IMR-90 (cell line): ENCODE measurements at regions not wholly inside any gene's neighbourhood (a gene's known extent, or its start where the extent isn't known, plus 50 kb on each side); places are given as distances from the start of the nearest gene placed in this dataset.

ENCODE experiments used
- ATAC-seq: fragments of 200-7000 bp; cut with Tn5 transposase; 2 replicates; pipeline ENCODE4 v1.9.1; 2020; ENCODE audit warnings: low read depth, mild to moderate bottlenecking, moderate library complexity
- BruUV-seq: library from RNA; stranded (reverse); fragments of 400-500 nt; replicated peaks from 2 replicates; lab custom pipeline; 2021; lab: Mats Ljungman, UMichigan
- CTCF ChIA-PET: fragments of 300-600 bp; formaldehyde crosslinking; extraction: SDS; loops from one replicate; lab custom pipeline; 2021; ENCODE audit warnings: antibody characterized with exemption; lab: Yijun Ruan, JAX
- POLR2A ChIA-PET: fragments of 300-600 bp; sonication (Branson Sonifier 250); formaldehyde crosslinking; loops from one replicate; lab custom pipeline; 2022; ENCODE audit warnings: antibody characterized with exemption; ENCODE audit not compliant: unreplicated experiment; lab: Charles Lee
- DNase-seq: peaks from one replicate; pipeline ENCODE4 v3.0.0; 2013
- H2AFZ ChIP-seq: replicated peaks from 2 replicates; pipeline ENCODE3; 2013; ENCODE audit warnings: low read length, mild to moderate bottlenecking; ENCODE audit not compliant: poor library complexity
- H2AK5ac ChIP-seq: 2 replicates; pipeline ENCODE4 v1.6.1; 2013; ENCODE audit warnings: low read depth, low read length, inconsistent platforms
- H2AK9ac ChIP-seq: replicated peaks from 2 replicates; pipeline ENCODE3; 2013; ENCODE audit warnings: mild to moderate bottlenecking, low read depth, low read length, moderate library complexity; ENCODE audit not compliant: poor library complexity
- H2BK120ac ChIP-seq: 2 replicates; pipeline ENCODE4 v1.6.1; 2013; ENCODE audit warnings: low read depth, low read length, inconsistent platforms
- H2BK15ac ChIP-seq: 3 replicates; pipeline ENCODE4 v1.6.1; 2013; ENCODE audit warnings: low read depth, low read length, inconsistent platforms
- H2BK20ac ChIP-seq: 2 replicates; pipeline ENCODE4 v1.6.1; 2013; ENCODE audit warnings: low read depth, mild to moderate bottlenecking, inconsistent platforms, low read length, moderate library complexity
- H2BK5ac ChIP-seq: 2 replicates; pipeline ENCODE4 v1.6.1; 2013; ENCODE audit warnings: mild to moderate bottlenecking, low read depth, low read length, inconsistent platforms; ENCODE audit not compliant: poor library complexity, severe bottlenecking
- H3K14ac ChIP-seq: replicated peaks from 2 replicates; pipeline ENCODE4 v1.6.1; 2013; ENCODE audit warnings: low read depth, low read length, inconsistent platforms
- H3K18ac ChIP-seq: 2 replicates; pipeline ENCODE4 v1.6.1; 2013; ENCODE audit warnings: low read depth, low read length, control low read depth
- H3K23ac ChIP-seq: 2 replicates; pipeline ENCODE4 v1.6.1; 2013; ENCODE audit warnings: low read depth, low read length, inconsistent platforms
- H3K27ac ChIP-seq: 2 replicates; pipeline ENCODE4 v1.5.1; 2013; ENCODE audit warnings: mild to moderate bottlenecking, control low read depth, low read length; ENCODE audit not compliant: insufficient read depth
- H3K27me3 ChIP-seq: 2 replicates; pipeline ENCODE4 v1.6.1; 2013; ENCODE audit warnings: low read length; ENCODE audit not compliant: control insufficient read depth, insufficient read depth
- H3K36me3 ChIP-seq: 2 replicates; pipeline ENCODE4 v1.6.1; 2013; ENCODE audit warnings: low read length, mixed read lengths; ENCODE audit not compliant: control insufficient read depth, insufficient read depth
- H3K4ac ChIP-seq: 2 replicates; pipeline ENCODE4 v1.6.1; 2013; ENCODE audit warnings: low read depth, low read length, inconsistent platforms
- H3K4me1 ChIP-seq: 2 replicates; pipeline ENCODE4 v1.6.1; 2013; ENCODE audit warnings: low read length, mixed read lengths; ENCODE audit not compliant: control insufficient read depth, insufficient read depth
- H3K4me2 ChIP-seq: 2 replicates; pipeline ENCODE4 v1.6.1; 2013; ENCODE audit warnings: low read depth, mild to moderate bottlenecking, control low read depth, low read length, moderate library complexity
- H3K4me3 ChIP-seq: 2 replicates; pipeline ENCODE4 v1.5.1; 2013; ENCODE audit warnings: low read depth, mild to moderate bottlenecking, control low read depth, low read length, moderate library complexity; ENCODE audit not compliant: insufficient read depth
- H3K56ac ChIP-seq: 2 replicates; pipeline ENCODE4 v1.6.1; 2013; ENCODE audit warnings: low read length, inconsistent platforms; ENCODE audit not compliant: insufficient read depth; ENCODE audit errors: extremely low read depth
- H3K79me1 ChIP-seq, 2 experiments: 2 replicates each; pipeline ENCODE4 v1.6.1; 2013; ENCODE audit warnings: low read length in 2 of 2, inconsistent platforms in 1 of 2, low read depth in 1 of 2
- H3K9ac ChIP-seq: 2 replicates; pipeline ENCODE4 v1.6.1; 2013; ENCODE audit warnings: low read depth, low read length, control low read depth
- H3K9me1 ChIP-seq: 2 replicates; pipeline ENCODE4 v1.6.1; 2013; ENCODE audit warnings: low read length, inconsistent platforms; ENCODE audit not compliant: insufficient read depth
- H3K9me3 ChIP-seq: 2 replicates; pipeline ENCODE4 v1.6.1; 2013; ENCODE audit warnings: low read length; ENCODE audit not compliant: control insufficient read depth, insufficient read depth
- H4K20me1 ChIP-seq: 2 replicates; pipeline ENCODE4 v1.6.1; 2013; ENCODE audit warnings: low read length, inconsistent platforms; ENCODE audit not compliant: insufficient read depth
- H4K5ac ChIP-seq: 2 replicates; pipeline ENCODE4 v1.6.1; 2013; ENCODE audit warnings: mild to moderate bottlenecking, low read depth, low read length, control low read depth
- H4K8ac ChIP-seq, 2 experiments: 2 replicates each; pipeline ENCODE4 v1.6.1; 2013; ENCODE audit warnings: low read depth in 2 of 2, low read length in 2 of 2, control low read depth in 1 of 2, inconsistent platforms in 1 of 2
- H4K91ac ChIP-seq: 2 replicates; pipeline ENCODE4 v1.6.1; 2013; ENCODE audit warnings: low read depth, low read length, inconsistent platforms; ENCODE audit not compliant: insufficient read depth
- BHLHE40 ChIP-seq: fragments of 150-350 bp; IDR thresholded peaks from 2 replicates; pipeline ENCODE4 v1.6.1; 2016; ENCODE audit warnings: mild to moderate bottlenecking, low read depth, low read length
- CHD1 ChIP-seq: IDR thresholded peaks from 2 replicates; pipeline ENCODE4 v1.6.1; 2012; ENCODE audit warnings: low read depth, low read length, improper control_type of control experiment
- FOS ChIP-seq: fragments of 150-350 bp; IDR thresholded peaks from 2 replicates; pipeline ENCODE4 v1.6.1; 2016; ENCODE audit warnings: low read depth, low read length
- MAFK ChIP-seq: IDR thresholded peaks from 2 replicates; pipeline ENCODE4 v1.6.1; 2012; ENCODE audit warnings: low read depth, low read length, improper control_type of control experiment
- MXI1 ChIP-seq: IDR thresholded peaks from 2 replicates; pipeline ENCODE4 v1.6.1; 2012; ENCODE audit warnings: low read depth, mild to moderate bottlenecking, low read length, moderate library complexity, borderline replicate concordance
- NFE2L2 ChIP-seq: fragments of 150-350 bp; IDR thresholded peaks from 2 replicates; pipeline ENCODE4 v1.6.1; 2016; ENCODE audit warnings: low read depth, mild to moderate bottlenecking, low read length
- POLR2A ChIP-seq: IDR thresholded peaks from 2 replicates; pipeline ENCODE4 v1.6.1; 2012; ENCODE audit warnings: mild to moderate bottlenecking, low read depth, low read length
- RCOR1 ChIP-seq: IDR thresholded peaks from 2 replicates; pipeline ENCODE4 v1.6.1; 2012; ENCODE audit warnings: mild to moderate bottlenecking, low read length, improper control_type of control experiment; ENCODE audit not compliant: insufficient replicate concordance
- WGBS, 2 experiments: methylation state at CpG; one replicate each; pipeline versions ENCODE4 v1.1.5 to v1.1.7; 2013; ENCODE audit warnings: missing lambda C conversion rate in 2 of 2; ENCODE audit not compliant: insufficient read length in 1 of 2; ENCODE audit errors: extremely low coverage in 2 of 2; 5-methylcytosine and 5-hydroxymethylcytosine counted together
- dilution Hi-C: fragments of 300-500 bp; cut with HindIII; formaldehyde crosslinking; loops from one replicate; pipeline ENCODE4 v1.14.3; 2018; ENCODE audit warnings: low sequenced_read_pairs; ENCODE audit not compliant: unreplicated experiment
- in situ Hi-C: fragments of 300-500 bp; cut with MboI; formaldehyde crosslinking; loops from 3 replicates; pipeline ENCODE4 v1.14.3; 2019; ENCODE audit warnings: low sequenced_read_pairs, inconsistent platforms, mixed read lengths
- intact Hi-C: fragments of 100-400 bp; cut with micrococcal nuclease; formaldehyde crosslinking; loops from 2 replicates; pipeline ENCODE4 v1.10.0; 2022
- TF ChIP-seq, protein P1 (sequence below): fragments of 150-350 bp; IDR thresholded peaks from 2 replicates; pipeline ENCODE4 v1.6.1; 2016; ENCODE audit warnings: low read depth, mild to moderate bottlenecking, low read length, moderate library complexity, borderline replicate concordance

DNA sequence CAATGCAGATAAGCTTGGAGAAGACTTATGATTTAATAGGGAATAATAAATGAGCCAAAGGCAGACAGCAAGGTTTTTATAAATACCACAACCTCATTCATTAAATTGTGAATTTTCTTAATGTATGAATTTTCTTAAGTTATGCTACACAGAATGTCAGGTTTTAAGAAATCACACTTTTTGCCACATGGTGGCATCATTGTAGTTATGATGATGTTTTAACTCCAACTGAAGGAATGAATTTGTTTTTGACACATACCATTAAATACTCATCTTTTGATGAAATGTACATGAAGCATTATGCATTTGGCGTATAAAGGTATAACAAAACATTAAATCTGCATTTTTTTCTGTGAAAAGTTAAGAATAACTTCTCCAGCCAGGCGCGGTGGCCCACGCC lies 524.1 kb upstream of the FBXO33 start:
- Histone ChIP-seq H3K4ac (no peak overlapping the region), H3K27me3 (no peaks in the 10 kb centered on the region), H2BK120ac (no peak overlapping the region), H2AK5ac (no peak overlapping the region), H3K27ac (no peak overlapping the region), H3K9me1 (no peaks in the 10 kb centered on the region), H3K9me3 (peaks cover 4% of the 10 kb centered on the region; the same call in 1 of the 2 replicates), H3K4me1 (no peaks in the 10 kb centered on the region), H3K4me2 (no peak overlapping the region), H4K8ac (no peak overlapping the region), H3K56ac (no peak overlapping the region), H4K20me1 (no peaks in the 10 kb centered on the region), H3K18ac (no peak overlapping the region), H2BK5ac (no peak overlapping the region), H3K14ac (no peak overlapping the region), H2AFZ (no peak overlapping the region), H3K9ac (no peak overlapping the region), H2BK15ac (no peak overlapping the region), H3K79me1 (no peaks in the 10 kb centered on the region), H2AK9ac (no peak overlapping the region), H3K4me3 (no peak overlapping the region), H2BK20ac (no peak overlapping the region), H4K91ac (no peak overlapping the region), H3K36me3 (no peaks in the 10 kb centered on the region), H4K5ac (no peak overlapping the region), H3K23ac (no peak overlapping the region)
- TF ChIP-seq CHD1 (no peak), FOS (no peak), POLR2A (no peak), NFE2L2 (no peak), BHLHE40 (no peak), MAFK (no peak), RCOR1 (no peak), MXI1 (no peak)
- TF ChIP-seq, protein P1, sequence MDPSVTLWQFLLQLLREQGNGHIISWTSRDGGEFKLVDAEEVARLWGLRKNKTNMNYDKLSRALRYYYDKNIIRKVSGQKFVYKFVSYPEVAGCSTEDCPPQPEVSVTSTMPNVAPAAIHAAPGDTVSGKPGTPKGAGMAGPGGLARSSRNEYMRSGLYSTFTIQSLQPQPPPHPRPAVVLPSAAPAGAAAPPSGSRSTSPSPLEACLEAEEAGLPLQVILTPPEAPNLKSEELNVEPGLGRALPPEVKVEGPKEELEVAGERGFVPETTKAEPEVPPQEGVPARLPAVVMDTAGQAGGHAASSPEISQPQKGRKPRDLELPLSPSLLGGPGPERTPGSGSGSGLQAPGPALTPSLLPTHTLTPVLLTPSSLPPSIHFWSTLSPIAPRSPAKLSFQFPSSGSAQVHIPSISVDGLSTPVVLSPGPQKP: no peak
- intact Hi-C loops (no loop called here), in situ Hi-C loops (no loop called here), dilution Hi-C loops (no loop called here)
- ChIA-PET CTCF (no interaction called here), POLR2A (no interaction called here)
- no peak for DNase-seq
- no peak for ATAC-seq
- BruUV-seq: no TSS peak
- no CpG with 5 or more reads among the region's 4 CpGs for WGBS, 2 experiments
